H9 (cell line): ENCODE measurements at regions not wholly inside any gene's neighbourhood (a gene's known extent, or its start where the extent isn't known, plus 50 kb on each side); places are given as distances from the start of the nearest gene placed in this dataset.

Source experiments
- DNase-seq: peaks from one replicate; pipeline ENCODE4 v3.0.0-alpha.2; 2017
- H2AFZ ChIP-seq: one replicate; pipeline ENCODE4 v1.6.1; 2013; ENCODE audit warnings: mild to moderate bottlenecking, low read length, control low read depth, moderate library complexity
- H2AK5ac ChIP-seq: 2 replicates; pipeline ENCODE4 v1.6.1; 2013; ENCODE audit warnings: low read length, control low read depth, mixed read lengths; ENCODE audit not compliant: insufficient read length
- H2BK120ac ChIP-seq: one replicate; pipeline ENCODE4 v1.6.1; 2013; ENCODE audit warnings: low read depth, mild to moderate bottlenecking, low read length, control low read depth, inconsistent platforms; ENCODE audit not compliant: poor library complexity, severe bottlenecking
- H2BK12ac ChIP-seq: 2 replicates; pipeline ENCODE4 v1.6.1; 2013; ENCODE audit warnings: low read length, control low read depth, mixed read lengths, low read depth; ENCODE audit not compliant: insufficient read length
- H2BK15ac ChIP-seq: 2 replicates; pipeline ENCODE4 v1.6.1; 2013; ENCODE audit warnings: low read depth, low read length, control low read depth
- H2BK20ac ChIP-seq: one replicate; pipeline ENCODE4 v1.6.1; 2013; ENCODE audit warnings: low read depth, mild to moderate bottlenecking, low read length, control low read depth, inconsistent platforms; ENCODE audit not compliant: poor library complexity, severe bottlenecking
- H2BK5ac ChIP-seq: 2 replicates; pipeline ENCODE4 v1.6.1; 2013; ENCODE audit warnings: low read length, control low read depth, mixed read lengths; ENCODE audit not compliant: insufficient read length
- H3K14ac ChIP-seq: 2 replicates; pipeline ENCODE4 v1.6.1; 2013; ENCODE audit warnings: low read length, control low read depth; ENCODE audit not compliant: insufficient read depth
- H3K18ac ChIP-seq: 2 replicates; pipeline ENCODE4 v1.6.1; 2013; ENCODE audit warnings: low read depth, mild to moderate bottlenecking, mixed read lengths, low read length, control low read depth; ENCODE audit not compliant: insufficient read length
- H3K23ac ChIP-seq: 2 replicates; pipeline ENCODE4 v1.6.1; 2013; ENCODE audit warnings: low read length, control low read depth, mixed read lengths, low read depth; ENCODE audit not compliant: insufficient read length
- H3K23me2 ChIP-seq: 2 replicates; pipeline ENCODE4 v1.6.1; 2013; ENCODE audit warnings: low read depth, mild to moderate bottlenecking, mixed read lengths, low read length, control low read depth; ENCODE audit not compliant: insufficient read length, poor library complexity, severe bottlenecking
- H3K27ac ChIP-seq: 2 replicates; pipeline ENCODE4 v1.5.1; 2013; ENCODE audit warnings: low read length, control low read depth, mixed read lengths, low read depth; ENCODE audit not compliant: insufficient read length
- H3K27me3 ChIP-seq: 2 replicates; pipeline ENCODE4 v1.6.1; 2013; ENCODE audit warnings: low read length, control low read depth, inconsistent platforms; ENCODE audit not compliant: insufficient read depth
- H3K4ac ChIP-seq: 2 replicates; pipeline ENCODE4 v1.6.1; 2013; ENCODE audit warnings: low read depth, mild to moderate bottlenecking, control low read depth, inconsistent platforms, low read length, moderate library complexity
- H3K4me1 ChIP-seq: 2 replicates; pipeline ENCODE4 v1.6.1; 2013; ENCODE audit warnings: low read length, control low read depth, inconsistent platforms; ENCODE audit not compliant: insufficient read depth
- H3K4me2 ChIP-seq: 2 replicates; pipeline ENCODE4 v1.6.1; 2013; ENCODE audit warnings: low read length, control low read depth, mixed read lengths; ENCODE audit not compliant: insufficient read length, insufficient read depth
- H3K56ac ChIP-seq: 2 replicates; pipeline ENCODE4 v1.6.1; 2013; ENCODE audit warnings: low read depth, mild to moderate bottlenecking, mixed read lengths, low read length, control low read depth; ENCODE audit not compliant: insufficient read length
- H3K79me1 ChIP-seq: 2 replicates; pipeline ENCODE4 v1.6.1; 2013; ENCODE audit warnings: low read depth, mild to moderate bottlenecking, moderate library complexity, low read length, control low read depth, inconsistent platforms; ENCODE audit not compliant: insufficient read depth, poor library complexity, severe bottlenecking
- H3K79me2 ChIP-seq: 2 replicates; pipeline ENCODE4 v1.6.1; 2013; ENCODE audit warnings: low read length, control low read depth, inconsistent platforms; ENCODE audit not compliant: insufficient read depth
- H3K9ac ChIP-seq: 2 replicates; pipeline ENCODE4 v1.6.1; 2013; ENCODE audit warnings: low read length, control low read depth, mixed read lengths; ENCODE audit not compliant: insufficient read length; ENCODE audit errors: extremely low read depth
- H3K9me3 ChIP-seq: one replicate; pipeline ENCODE4 v1.6.1; 2013; ENCODE audit warnings: low read depth, low read length, inconsistent platforms; ENCODE audit not compliant: control insufficient read depth
- H3T11ph ChIP-seq: one replicate; pipeline ENCODE4 v1.6.1; 2013; ENCODE audit warnings: mild to moderate bottlenecking, low read length, control low read depth, inconsistent platforms
- H4K20me1 ChIP-seq: one replicate; pipeline ENCODE4 v1.6.1; 2013; ENCODE audit not compliant: control insufficient read depth, insufficient read length, insufficient read depth
- H4K5ac ChIP-seq: 2 replicates; pipeline ENCODE4 v1.6.1; 2013; ENCODE audit warnings: low read depth, mild to moderate bottlenecking, mixed read lengths, low read length, control low read depth; ENCODE audit not compliant: insufficient read length
- H4K8ac ChIP-seq: replicated peaks from 2 replicates; pipeline ENCODE4 v1.6.1; 2013; ENCODE audit warnings: low read length, control low read depth, mixed read lengths, low read depth; ENCODE audit not compliant: insufficient read length
- H4K91ac ChIP-seq: 2 replicates; pipeline ENCODE4 v1.6.1; 2013; ENCODE audit warnings: low read depth, mild to moderate bottlenecking, moderate library complexity, mixed read lengths, low read length, control low read depth; ENCODE audit not compliant: insufficient read length
- H3K27ac Mint-ChIP-seq, 3 experiments: 2 replicates in 2 of 3; 3 replicates in 1 of 3; pipeline ENCODE4 v1.8.0; 2020 to 2021; ENCODE audit warnings: mixed read lengths in 3 of 3, mild to moderate bottlenecking in 1 of 3, moderate library complexity in 1 of 3
- H3K27me3 Mint-ChIP-seq: 2 replicates; pipeline ENCODE4 v1.8.0; 2021; ENCODE audit warnings: low read depth, mild to moderate bottlenecking, moderate library complexity, mixed read lengths
- H3K36me3 Mint-ChIP-seq, 3 experiments: 2 replicates in 2 of 3; 3 replicates in 1 of 3; pipeline ENCODE4 v1.8.0; 2020 to 2021; ENCODE audit warnings: low read depth in 3 of 3, mixed read lengths in 3 of 3; ENCODE audit not compliant: insufficient read depth in 1 of 3
- H3K4me1 Mint-ChIP-seq, 2 experiments: 2 replicates each; pipeline ENCODE4 v1.8.0; 2020; ENCODE audit warnings: mixed read lengths in 2 of 2
- H3K4me3 Mint-ChIP-seq, 2 experiments: 2 replicates in 1 of 2; 3 replicates in 1 of 2; pipeline ENCODE4 v1.8.0; 2020 to 2021; ENCODE audit warnings: mild to moderate bottlenecking in 2 of 2, mixed read lengths in 2 of 2, moderate library complexity in 1 of 2
- H3K9me3 Mint-ChIP-seq, 2 experiments: 2 replicates in 1 of 2; 3 replicates in 1 of 2; pipeline ENCODE4 v1.8.0; 2020; ENCODE audit warnings: mild to moderate bottlenecking in 2 of 2, mixed read lengths in 2 of 2, moderate library complexity in 1 of 2
- WGBS: extraction: QIAGEN DNeasy Blood & Tissue Kit; methylation state at CpG from one replicate; pipeline ENCODE4 v1.1.7; 2013; ENCODE audit warnings: missing lambda C conversion rate, low lambda C conversion rate, mixed read lengths; ENCODE audit not compliant: insufficient read length; ENCODE audit errors: extremely low coverage; 5-methylcytosine and 5-hydroxymethylcytosine counted together
- TF ChIP-seq, protein P1 (sequence below): fragments of 200-600 bp; sonication (generic); conservative IDR thresholded peaks from 3 replicates; pipeline ENCODE4 v1.8.0; 2021; ENCODE audit warnings: antibody characterized with exemption, mild to moderate bottlenecking

DNA sequence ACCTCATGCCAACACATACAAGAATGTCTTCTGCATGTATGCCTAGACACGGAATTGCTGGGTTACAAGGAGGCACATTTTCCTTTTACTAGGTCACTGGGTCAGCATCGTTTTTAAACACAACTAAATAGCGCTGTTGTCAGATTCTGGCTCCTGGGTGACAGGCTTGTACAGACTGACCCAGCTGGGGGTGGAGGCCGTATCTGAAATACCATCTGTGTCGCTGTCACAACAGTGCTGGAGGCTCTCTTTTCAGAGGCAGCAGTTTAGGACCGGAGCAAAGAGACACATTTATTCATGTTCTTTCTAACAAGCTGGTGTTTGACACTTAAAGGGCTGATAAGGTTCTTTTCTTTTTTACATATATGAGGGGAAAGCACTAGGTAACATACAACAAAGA, 403.0 kb upstream of the ASIC2 start:
- no peak for DNase-seq
- Histone ChIP-seq H3K9me3 (no peaks in the 10 kb centered on the region), H4K91ac (no peak overlapping the region), H2AFZ (no peak overlapping the region), H3T11ph (no peak overlapping the region), H3K9ac (no peak overlapping the region), H3K79me1 (no peaks in the 10 kb centered on the region), H4K5ac (no peak overlapping the region), H2BK120ac (no peak overlapping the region), H4K20me1 (no peaks in the 10 kb centered on the region), H3K79me2 (no peaks in the 10 kb centered on the region), H3K27me3 (no peaks in the 10 kb centered on the region), H2AK5ac (no peak overlapping the region), H2BK12ac (no peak overlapping the region), H3K27ac (no peak overlapping the region), H2BK5ac (no peak overlapping the region), H3K4me1 (no peaks in the 10 kb centered on the region), H3K14ac (no peak overlapping the region), H3K23me2 (no peaks in the 10 kb centered on the region), H2BK15ac (no peak overlapping the region), H3K4ac (no peak overlapping the region), H3K4me2 (no peak overlapping the region), H2BK20ac (no peak overlapping the region), H3K18ac (no peak overlapping the region), H3K56ac (no peak overlapping the region), H4K8ac (no peak overlapping the region), H3K23ac (no peak overlapping the region)
- no peak overlapping the region for H3K27ac Mint-ChIP-seq
- no peak overlapping the region for H3K4me3 Mint-ChIP-seq
- no peaks in the 10 kb centered on the region; a peak in 1 of 5 replicates for H3K9me3 Mint-ChIP-seq
- H3K4me1 Mint-ChIP-seq, result no peaks in the 10 kb centered on the region
- WGBS, result no CpG with 5 or more reads among the region's 6 CpGs
- peaks cover 21% of the 10 kb centered on the region for H3K27me3 Mint-ChIP-seq
- TF ChIP-seq, protein P1, sequence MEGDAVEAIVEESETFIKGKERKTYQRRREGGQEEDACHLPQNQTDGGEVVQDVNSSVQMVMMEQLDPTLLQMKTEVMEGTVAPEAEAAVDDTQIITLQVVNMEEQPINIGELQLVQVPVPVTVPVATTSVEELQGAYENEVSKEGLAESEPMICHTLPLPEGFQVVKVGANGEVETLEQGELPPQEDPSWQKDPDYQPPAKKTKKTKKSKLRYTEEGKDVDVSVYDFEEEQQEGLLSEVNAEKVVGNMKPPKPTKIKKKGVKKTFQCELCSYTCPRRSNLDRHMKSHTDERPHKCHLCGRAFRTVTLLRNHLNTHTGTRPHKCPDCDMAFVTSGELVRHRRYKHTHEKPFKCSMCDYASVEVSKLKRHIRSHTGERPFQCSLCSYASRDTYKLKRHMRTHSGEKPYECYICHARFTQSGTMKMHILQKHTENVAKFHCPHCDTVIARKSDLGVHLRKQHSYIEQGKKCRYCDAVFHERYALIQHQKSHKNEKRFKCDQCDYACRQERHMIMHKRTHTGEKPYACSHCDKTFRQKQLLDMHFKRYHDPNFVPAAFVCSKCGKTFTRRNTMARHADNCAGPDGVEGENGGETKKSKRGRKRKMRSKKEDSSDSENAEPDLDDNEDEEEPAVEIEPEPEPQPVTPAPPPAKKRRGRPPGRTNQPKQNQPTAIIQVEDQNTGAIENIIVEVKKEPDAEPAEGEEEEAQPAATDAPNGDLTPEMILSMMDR, result no peak
- no peaks in the 10 kb centered on the region; a peak in 1 of 7 replicates for H3K36me3 Mint-ChIP-seq
